HG02970 (cell line): ENCODE measurements at regions not wholly inside any gene's neighbourhood (a gene's known extent, or its start where the extent isn't known, plus 50 kb on each side); places are given as distances from the start of the nearest gene placed in this dataset.

ENCODE experiments used
- ATAC-seq: cut with Tn5 transposase; IDR thresholded peaks from one replicate; pipeline ENCODE4 v1.9.1; 2021; ENCODE audit warnings: mild to moderate bottlenecking, moderate library complexity, moderate number of reproducible peaks; ENCODE audit not compliant: unreplicated experiment, low FRiP score

DNA sequence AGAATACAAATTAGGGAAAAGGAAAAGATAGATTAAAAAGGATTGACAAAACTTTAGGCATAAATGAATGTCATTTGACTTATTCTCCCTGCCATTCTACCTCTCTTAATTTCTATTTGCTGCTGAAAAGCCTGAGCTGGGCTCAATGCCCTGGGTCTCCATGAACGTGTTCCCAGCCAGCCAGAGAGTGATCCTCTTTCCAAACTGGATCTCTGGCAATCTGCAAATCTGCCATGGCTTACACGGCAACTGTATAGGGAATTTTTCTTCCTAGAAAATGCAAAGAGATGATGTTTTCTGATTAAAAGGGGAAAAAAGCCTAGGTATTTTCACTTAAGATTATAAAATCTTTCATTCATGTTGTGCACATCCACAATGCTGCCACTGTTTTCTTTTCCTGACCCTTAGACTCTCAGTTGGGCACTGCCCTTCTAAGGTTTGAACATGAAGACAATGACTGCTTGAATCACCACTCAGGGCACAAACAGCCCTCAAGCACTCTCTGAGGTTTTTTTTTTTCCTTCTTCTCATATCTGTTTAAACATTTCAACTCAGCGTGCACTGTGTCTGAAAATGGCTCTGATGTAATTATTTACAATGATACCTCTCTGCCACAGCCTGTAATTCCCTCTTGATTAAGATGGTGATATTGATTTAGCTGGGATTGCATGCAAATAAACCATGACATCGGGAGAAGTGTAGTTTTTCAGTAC is 60.3 kb downstream of the DACT1 start:
- ATAC-seq: no peak

DNA sequence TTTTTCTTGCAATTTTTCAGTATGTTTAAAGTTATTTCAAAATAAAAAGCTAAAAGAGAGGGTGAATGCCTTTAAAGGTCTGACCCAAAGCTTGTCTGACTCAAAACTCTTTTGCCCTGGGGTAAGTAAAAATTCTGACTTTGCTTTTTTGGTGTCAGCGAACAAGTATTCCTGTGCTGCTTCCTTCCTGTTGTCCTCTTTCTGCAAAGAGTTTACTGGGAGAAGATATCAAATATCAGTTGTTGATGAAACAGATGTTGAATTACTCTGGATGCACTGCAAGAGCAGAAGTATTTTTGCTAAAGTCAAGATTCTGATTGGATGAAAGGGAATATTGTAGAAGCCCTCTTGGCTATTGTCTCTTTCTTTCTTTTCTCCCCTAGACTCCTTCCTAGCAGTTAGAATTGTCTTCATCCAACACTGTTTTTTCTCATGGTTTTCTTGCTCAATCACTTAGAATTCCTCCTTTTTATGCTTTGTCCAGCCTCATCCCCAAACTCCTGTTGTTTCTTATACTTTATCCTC is 62.0 kb downstream of the DACT1 start:
- no peak for ATAC-seq

GRCh38 chr14:58701156-58701555 is 63.4 kb downstream of the DACT1 start:
- no peak for ATAC-seq

DNA sequence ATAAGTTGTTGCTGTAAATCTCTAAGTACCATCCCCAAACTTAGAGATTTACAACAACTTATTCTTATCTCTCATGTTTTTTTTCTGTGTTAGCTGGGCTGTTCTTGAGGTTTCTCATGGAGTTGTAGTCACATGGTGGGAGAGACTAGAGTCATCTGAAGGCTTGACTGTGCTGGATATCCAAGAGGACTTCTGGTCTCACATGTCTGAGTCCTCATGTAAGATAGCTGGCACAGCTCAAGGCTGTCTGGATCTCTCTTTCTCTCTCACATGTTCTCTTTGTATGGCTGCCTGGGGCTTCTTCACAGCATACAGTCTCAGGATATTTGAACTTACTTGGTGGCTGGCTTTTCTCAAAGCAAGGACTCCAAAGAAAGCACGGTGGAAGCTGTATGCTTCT is 63.8 kb downstream of the DACT1 start:
- ATAC-seq: no peak

DNA sequence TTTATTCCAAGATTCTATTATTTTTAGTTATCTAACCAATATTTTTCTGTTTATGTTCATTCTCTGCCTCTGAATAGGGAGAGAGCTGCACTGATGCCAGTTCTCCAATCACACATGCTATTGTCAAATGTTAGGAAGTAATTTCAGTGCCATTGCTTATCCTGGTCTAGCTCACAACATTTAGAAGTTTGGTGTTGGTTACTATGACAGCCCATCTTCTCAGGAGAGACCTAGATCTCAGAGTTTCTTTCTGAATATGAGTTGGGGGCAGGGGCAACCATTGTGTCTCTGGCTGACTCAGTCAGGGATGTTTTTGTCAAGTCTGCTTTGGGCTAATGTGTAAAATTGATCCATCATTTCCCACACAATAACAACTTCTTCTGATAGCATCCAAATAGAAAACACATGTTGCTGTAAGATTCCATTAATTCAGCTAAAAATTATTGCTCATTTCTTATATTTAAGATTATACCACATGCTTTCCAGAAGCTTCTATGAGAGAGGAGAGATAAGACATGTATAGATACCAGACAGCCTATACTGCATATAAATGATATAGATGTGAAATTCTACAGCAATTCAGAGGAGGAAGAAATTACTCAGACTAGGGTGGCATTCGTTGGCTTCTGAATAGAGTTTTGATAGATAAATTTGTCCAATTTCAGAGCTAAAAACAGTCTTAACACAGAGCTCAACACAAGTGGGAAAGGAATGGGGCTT is 64.8 kb downstream of the DACT1 start:
- ATAC-seq: no peak

GRCh38 chr14:58703161-58703506 is 65.4 kb downstream of the DACT1 start:
- ATAC-seq: no peak

DNA sequence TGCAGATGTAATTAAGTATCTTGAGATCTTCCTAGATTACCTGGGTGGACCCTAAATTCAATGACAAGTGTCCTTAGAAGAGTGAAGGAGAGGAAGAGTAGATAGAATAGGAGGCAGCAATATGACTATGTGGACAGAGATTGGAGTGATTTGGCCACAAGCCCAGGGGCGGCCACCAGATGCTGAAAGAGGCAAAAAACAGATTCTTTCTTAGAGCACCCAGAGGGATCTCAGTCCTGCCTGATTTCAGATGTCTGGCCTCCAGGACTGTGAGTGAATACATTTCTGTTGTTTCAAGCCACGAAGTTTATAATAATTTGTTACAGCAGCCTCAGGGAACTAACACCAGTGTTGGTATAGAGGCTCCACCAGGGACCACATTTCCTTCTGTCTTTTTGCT is 67.3 kb downstream of the DACT1 start:
- ATAC-seq: no peak

DNA sequence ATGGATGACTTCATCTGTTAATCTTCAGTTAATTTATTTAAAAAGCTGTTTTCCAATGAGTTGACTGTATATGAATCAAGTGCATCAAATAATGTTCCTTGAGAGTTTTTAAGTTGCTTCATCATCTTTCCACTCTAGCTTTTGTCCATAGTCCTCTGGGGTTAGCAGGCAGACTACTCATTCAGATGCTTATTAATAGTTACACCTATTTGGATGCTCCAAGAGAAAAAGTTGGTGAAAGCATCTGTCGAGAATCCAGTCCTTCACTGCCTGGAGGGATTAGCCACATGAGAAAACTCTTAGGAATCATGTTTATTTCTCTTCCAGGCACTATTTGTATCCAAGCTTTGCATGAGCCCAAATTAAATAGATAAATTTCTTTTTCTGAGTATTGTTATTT is 70.2 kb downstream of the DACT1 start:
- no peak for ATAC-seq

DNA sequence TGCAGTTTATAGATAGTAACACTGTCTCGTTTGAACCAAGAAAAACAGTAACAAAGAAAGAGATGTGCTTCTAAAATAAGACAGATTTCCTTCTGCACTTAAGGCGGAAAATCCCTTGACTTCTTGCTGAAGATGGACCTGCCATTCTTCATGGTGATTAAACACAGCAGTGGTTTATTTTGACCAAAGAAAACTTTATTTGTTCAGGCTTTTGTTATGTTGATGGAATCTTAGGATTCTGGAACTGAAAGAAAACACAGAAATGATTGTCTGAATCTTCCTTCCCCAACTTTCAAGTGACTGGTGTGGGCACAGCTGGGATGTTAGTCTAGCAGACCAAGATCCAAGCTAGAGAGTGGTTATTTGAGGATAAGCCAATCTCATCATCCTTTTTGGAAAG is 72.2 kb downstream of the DACT1 start:
- ATAC-seq: no peak

DNA sequence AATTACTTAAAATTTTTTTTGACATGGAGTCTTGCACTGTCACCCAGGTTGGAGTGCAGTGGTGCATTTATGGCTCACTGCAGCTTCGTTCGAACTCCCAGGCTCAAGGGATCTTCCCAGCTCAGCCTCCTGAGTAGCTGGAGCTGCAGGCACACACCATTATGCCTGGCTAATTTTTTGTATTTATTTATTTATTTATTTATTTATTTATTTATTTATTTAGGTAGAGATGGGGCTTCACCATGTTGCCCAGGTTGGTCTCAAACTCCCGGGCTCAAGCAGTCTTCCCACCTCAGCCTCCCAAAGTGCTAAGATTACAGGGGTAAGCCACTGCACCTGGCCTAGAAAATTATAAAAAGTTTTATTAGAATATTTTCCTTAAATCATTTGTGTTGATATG is 73.6 kb downstream of the DACT1 start:
- no peak for ATAC-seq

- ATAC-seq: no peak
Measured at GRCh38 chr14:58712357-58712756, 74.6 kb downstream of the DACT1 start.

GRCh38 chr14:58713677-58714076 is 75.9 kb downstream of the DACT1 start:
- ATAC-seq: no peak

- ATAC-seq: no peak
Measured at GRCh38 chr14:58716706-58717105, 78.9 kb downstream of the DACT1 start.

DNA sequence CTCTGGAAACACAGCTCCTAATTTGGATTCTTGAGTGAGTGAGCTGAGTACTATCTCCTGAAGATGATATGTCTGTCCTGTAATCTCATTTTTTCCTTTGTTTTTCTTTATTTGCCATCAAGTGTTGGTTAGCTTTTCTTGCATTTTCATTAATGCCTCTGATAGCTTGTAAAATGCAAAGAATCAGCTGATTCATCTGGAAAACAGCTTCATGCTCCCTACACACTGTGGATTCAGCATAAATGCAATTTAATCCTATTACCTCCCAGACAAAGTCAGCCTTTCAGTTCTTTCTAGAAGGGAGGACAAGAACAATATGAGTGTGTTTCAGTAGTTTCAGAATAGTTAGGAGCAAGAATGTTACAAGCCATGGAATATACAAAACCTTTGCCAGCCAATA is 79.4 kb downstream of the DACT1 start:
- no peak for ATAC-seq

DNA sequence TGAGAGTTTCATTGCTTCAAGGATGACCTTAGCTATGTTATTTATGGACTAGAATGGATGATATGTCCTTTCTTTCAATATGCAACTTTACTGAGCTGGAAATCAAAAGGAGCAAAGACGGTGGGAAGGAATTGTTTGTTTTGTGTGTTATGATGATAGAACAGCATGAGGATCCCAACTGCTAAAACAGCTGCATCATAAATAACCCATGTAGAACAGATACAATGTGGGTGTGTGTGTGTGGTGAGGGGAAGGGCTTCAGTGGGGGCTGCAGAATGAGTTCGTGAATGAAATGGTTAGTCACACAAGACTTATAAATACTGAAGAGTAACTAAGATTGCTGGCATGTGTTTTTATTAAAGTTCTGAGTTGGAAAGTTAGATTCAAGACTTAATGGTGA is 80.1 kb downstream of the DACT1 start:
- no peak for ATAC-seq

- no peak for ATAC-seq
Measured at GRCh38 chr14:58718226-58719205, 80.8 kb downstream of the DACT1 start.

DNA sequence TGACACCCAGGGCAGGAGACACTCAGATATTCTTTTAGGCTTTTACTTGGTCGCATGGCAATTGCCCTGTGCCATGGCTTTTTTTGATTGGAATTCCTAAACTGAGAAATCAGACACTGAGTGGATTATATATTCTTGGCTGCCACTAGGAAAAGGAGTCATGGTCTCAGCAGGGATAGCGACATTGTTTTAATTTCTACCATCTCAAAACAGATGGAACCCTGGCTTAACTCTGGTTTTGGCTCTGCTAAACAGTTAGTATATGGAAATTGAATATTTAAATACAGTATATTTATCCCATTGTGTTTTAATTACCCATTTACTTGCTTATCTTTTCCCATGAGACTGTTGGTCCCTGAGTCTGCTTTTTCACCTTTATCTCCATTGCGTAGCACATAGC is 84.0 kb downstream of the DACT1 start:
- no peak for ATAC-seq

DNA sequence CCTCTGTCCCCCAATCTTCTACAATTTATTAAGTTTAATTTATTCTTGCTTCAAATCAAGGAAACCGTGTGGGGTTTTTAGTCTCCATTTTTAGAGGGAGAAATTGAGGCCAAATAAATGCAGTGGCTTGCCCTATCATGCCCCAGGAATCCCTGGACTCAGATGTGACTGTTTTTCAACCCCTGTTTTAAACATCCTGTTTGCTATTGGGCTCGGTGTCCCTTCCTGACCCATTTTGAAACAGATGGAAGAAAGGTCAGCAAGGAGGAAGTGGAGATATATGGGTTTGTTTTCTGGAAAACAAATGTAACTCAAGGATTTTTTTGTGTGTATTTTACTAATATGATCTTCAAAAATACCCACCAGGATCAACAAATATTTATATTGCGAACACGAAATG is 84.7 kb downstream of the DACT1 start:
- no peak for ATAC-seq

DNA sequence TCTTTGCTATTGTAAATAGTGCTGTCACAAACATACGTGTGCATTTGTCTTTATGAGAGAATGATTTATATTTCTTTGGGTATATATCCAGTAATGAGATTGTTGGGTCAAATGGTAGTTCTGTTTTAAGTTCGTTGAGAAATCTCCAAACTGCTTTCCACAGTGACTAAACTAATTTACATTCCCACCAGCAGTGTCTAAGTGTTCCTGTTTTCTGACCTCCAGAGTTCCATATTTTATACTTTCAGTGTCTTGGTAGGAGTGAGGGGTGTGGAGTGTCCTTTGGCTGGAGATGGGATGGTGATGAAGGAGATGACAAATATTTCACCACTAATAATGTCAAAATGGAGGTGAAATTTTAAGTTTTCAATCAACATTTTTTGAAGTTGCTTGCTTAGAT is 86.4 kb downstream of the DACT1 start:
- ATAC-seq: no peak

GRCh38 chr14:58724702-58725101 is 86.9 kb downstream of the DACT1 start:
- ATAC-seq: no peak

DNA sequence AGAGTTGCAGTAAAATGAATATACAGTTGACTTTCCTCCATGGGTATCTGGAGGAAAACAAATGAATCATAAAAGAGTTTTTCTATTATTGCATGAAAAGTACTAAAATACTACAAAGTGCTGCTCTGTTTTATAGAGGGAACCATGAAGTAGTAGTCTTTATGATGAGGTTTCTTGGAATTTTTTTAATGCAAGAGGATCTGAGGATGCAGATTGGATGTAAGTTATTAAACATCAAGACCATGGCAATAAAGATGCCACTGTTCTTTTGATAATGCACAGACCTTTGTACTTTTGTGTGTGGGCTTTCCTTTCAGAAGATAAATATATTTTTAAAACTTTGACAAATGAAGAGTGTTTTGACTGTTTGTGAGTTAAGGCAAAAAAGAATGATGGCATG is 87.5 kb downstream of the DACT1 start:
- ATAC-seq: no peak
